H9 (cell line): ENCODE measurements at regions not wholly inside any gene's neighbourhood (a gene's known extent, or its start where the extent isn't known, plus 50 kb on each side); places are given as distances from the start of the nearest gene placed in this dataset.

Experiments
- DNase-seq: peaks from one replicate; pipeline ENCODE4 v3.0.0-alpha.2; 2017
- H2AFZ ChIP-seq: one replicate; pipeline ENCODE4 v1.6.1; 2013; ENCODE audit warnings: mild to moderate bottlenecking, low read length, control low read depth, moderate library complexity
- H2AK5ac ChIP-seq: 2 replicates; pipeline ENCODE4 v1.6.1; 2013; ENCODE audit warnings: low read length, control low read depth, mixed read lengths; ENCODE audit not compliant: insufficient read length
- H2BK120ac ChIP-seq: one replicate; pipeline ENCODE4 v1.6.1; 2013; ENCODE audit warnings: low read depth, mild to moderate bottlenecking, low read length, control low read depth, inconsistent platforms; ENCODE audit not compliant: poor library complexity, severe bottlenecking
- H2BK12ac ChIP-seq: 2 replicates; pipeline ENCODE4 v1.6.1; 2013; ENCODE audit warnings: low read length, control low read depth, mixed read lengths, low read depth; ENCODE audit not compliant: insufficient read length
- H2BK15ac ChIP-seq: 2 replicates; pipeline ENCODE4 v1.6.1; 2013; ENCODE audit warnings: low read depth, low read length, control low read depth
- H2BK20ac ChIP-seq: one replicate; pipeline ENCODE4 v1.6.1; 2013; ENCODE audit warnings: low read depth, mild to moderate bottlenecking, low read length, control low read depth, inconsistent platforms; ENCODE audit not compliant: poor library complexity, severe bottlenecking
- H2BK5ac ChIP-seq: 2 replicates; pipeline ENCODE4 v1.6.1; 2013; ENCODE audit warnings: low read length, control low read depth, mixed read lengths; ENCODE audit not compliant: insufficient read length
- H3K14ac ChIP-seq: 2 replicates; pipeline ENCODE4 v1.6.1; 2013; ENCODE audit warnings: low read length, control low read depth; ENCODE audit not compliant: insufficient read depth
- H3K18ac ChIP-seq: 2 replicates; pipeline ENCODE4 v1.6.1; 2013; ENCODE audit warnings: low read depth, mild to moderate bottlenecking, mixed read lengths, low read length, control low read depth; ENCODE audit not compliant: insufficient read length
- H3K23ac ChIP-seq: 2 replicates; pipeline ENCODE4 v1.6.1; 2013; ENCODE audit warnings: low read length, control low read depth, mixed read lengths, low read depth; ENCODE audit not compliant: insufficient read length
- H3K23me2 ChIP-seq: 2 replicates; pipeline ENCODE4 v1.6.1; 2013; ENCODE audit warnings: low read depth, mild to moderate bottlenecking, mixed read lengths, low read length, control low read depth; ENCODE audit not compliant: insufficient read length, poor library complexity, severe bottlenecking
- H3K27ac ChIP-seq: 2 replicates; pipeline ENCODE4 v1.5.1; 2013; ENCODE audit warnings: low read length, control low read depth, mixed read lengths, low read depth; ENCODE audit not compliant: insufficient read length
- H3K27me3 ChIP-seq: 2 replicates; pipeline ENCODE4 v1.6.1; 2013; ENCODE audit warnings: low read length, control low read depth, inconsistent platforms; ENCODE audit not compliant: insufficient read depth
- H3K4ac ChIP-seq: 2 replicates; pipeline ENCODE4 v1.6.1; 2013; ENCODE audit warnings: low read depth, mild to moderate bottlenecking, control low read depth, inconsistent platforms, low read length, moderate library complexity
- H3K4me1 ChIP-seq: 2 replicates; pipeline ENCODE4 v1.6.1; 2013; ENCODE audit warnings: low read length, control low read depth, inconsistent platforms; ENCODE audit not compliant: insufficient read depth
- H3K4me2 ChIP-seq: 2 replicates; pipeline ENCODE4 v1.6.1; 2013; ENCODE audit warnings: low read length, control low read depth, mixed read lengths; ENCODE audit not compliant: insufficient read length, insufficient read depth
- H3K56ac ChIP-seq: 2 replicates; pipeline ENCODE4 v1.6.1; 2013; ENCODE audit warnings: low read depth, mild to moderate bottlenecking, mixed read lengths, low read length, control low read depth; ENCODE audit not compliant: insufficient read length
- H3K79me1 ChIP-seq: 2 replicates; pipeline ENCODE4 v1.6.1; 2013; ENCODE audit warnings: low read depth, mild to moderate bottlenecking, moderate library complexity, low read length, control low read depth, inconsistent platforms; ENCODE audit not compliant: insufficient read depth, poor library complexity, severe bottlenecking
- H3K79me2 ChIP-seq: 2 replicates; pipeline ENCODE4 v1.6.1; 2013; ENCODE audit warnings: low read length, control low read depth, inconsistent platforms; ENCODE audit not compliant: insufficient read depth
- H3K9ac ChIP-seq: 2 replicates; pipeline ENCODE4 v1.6.1; 2013; ENCODE audit warnings: low read length, control low read depth, mixed read lengths; ENCODE audit not compliant: insufficient read length; ENCODE audit errors: extremely low read depth
- H3K9me3 ChIP-seq: one replicate; pipeline ENCODE4 v1.6.1; 2013; ENCODE audit warnings: low read depth, low read length, inconsistent platforms; ENCODE audit not compliant: control insufficient read depth
- H3T11ph ChIP-seq: one replicate; pipeline ENCODE4 v1.6.1; 2013; ENCODE audit warnings: mild to moderate bottlenecking, low read length, control low read depth, inconsistent platforms
- H4K20me1 ChIP-seq: one replicate; pipeline ENCODE4 v1.6.1; 2013; ENCODE audit not compliant: control insufficient read depth, insufficient read length, insufficient read depth
- H4K5ac ChIP-seq: 2 replicates; pipeline ENCODE4 v1.6.1; 2013; ENCODE audit warnings: low read depth, mild to moderate bottlenecking, mixed read lengths, low read length, control low read depth; ENCODE audit not compliant: insufficient read length
- H4K8ac ChIP-seq: replicated peaks from 2 replicates; pipeline ENCODE4 v1.6.1; 2013; ENCODE audit warnings: low read length, control low read depth, mixed read lengths, low read depth; ENCODE audit not compliant: insufficient read length
- H4K91ac ChIP-seq: 2 replicates; pipeline ENCODE4 v1.6.1; 2013; ENCODE audit warnings: low read depth, mild to moderate bottlenecking, moderate library complexity, mixed read lengths, low read length, control low read depth; ENCODE audit not compliant: insufficient read length
- H3K27ac Mint-ChIP-seq, 3 experiments: 2 replicates in 2 of 3; 3 replicates in 1 of 3; pipeline ENCODE4 v1.8.0; 2020 to 2021; ENCODE audit warnings: mixed read lengths in 3 of 3, mild to moderate bottlenecking in 1 of 3, moderate library complexity in 1 of 3
- H3K27me3 Mint-ChIP-seq: 2 replicates; pipeline ENCODE4 v1.8.0; 2021; ENCODE audit warnings: low read depth, mild to moderate bottlenecking, moderate library complexity, mixed read lengths
- H3K36me3 Mint-ChIP-seq, 3 experiments: 2 replicates in 2 of 3; 3 replicates in 1 of 3; pipeline ENCODE4 v1.8.0; 2020 to 2021; ENCODE audit warnings: low read depth in 3 of 3, mixed read lengths in 3 of 3; ENCODE audit not compliant: insufficient read depth in 1 of 3
- H3K4me1 Mint-ChIP-seq, 2 experiments: 2 replicates each; pipeline ENCODE4 v1.8.0; 2020; ENCODE audit warnings: mixed read lengths in 2 of 2
- H3K4me3 Mint-ChIP-seq, 2 experiments: 2 replicates in 1 of 2; 3 replicates in 1 of 2; pipeline ENCODE4 v1.8.0; 2020 to 2021; ENCODE audit warnings: mild to moderate bottlenecking in 2 of 2, mixed read lengths in 2 of 2, moderate library complexity in 1 of 2
- H3K9me3 Mint-ChIP-seq, 2 experiments: 2 replicates in 1 of 2; 3 replicates in 1 of 2; pipeline ENCODE4 v1.8.0; 2020; ENCODE audit warnings: mild to moderate bottlenecking in 2 of 2, mixed read lengths in 2 of 2, moderate library complexity in 1 of 2
- WGBS: extraction: QIAGEN DNeasy Blood & Tissue Kit; methylation state at CpG from one replicate; pipeline ENCODE4 v1.1.7; 2013; ENCODE audit warnings: missing lambda C conversion rate, low lambda C conversion rate, mixed read lengths; ENCODE audit not compliant: insufficient read length; ENCODE audit errors: extremely low coverage; 5-methylcytosine and 5-hydroxymethylcytosine counted together
- TF ChIP-seq, protein P1 (sequence below): fragments of 200-600 bp; sonication (generic); conservative IDR thresholded peaks from 3 replicates; pipeline ENCODE4 v1.8.0; 2021; ENCODE audit warnings: antibody characterized with exemption, mild to moderate bottlenecking

DNA sequence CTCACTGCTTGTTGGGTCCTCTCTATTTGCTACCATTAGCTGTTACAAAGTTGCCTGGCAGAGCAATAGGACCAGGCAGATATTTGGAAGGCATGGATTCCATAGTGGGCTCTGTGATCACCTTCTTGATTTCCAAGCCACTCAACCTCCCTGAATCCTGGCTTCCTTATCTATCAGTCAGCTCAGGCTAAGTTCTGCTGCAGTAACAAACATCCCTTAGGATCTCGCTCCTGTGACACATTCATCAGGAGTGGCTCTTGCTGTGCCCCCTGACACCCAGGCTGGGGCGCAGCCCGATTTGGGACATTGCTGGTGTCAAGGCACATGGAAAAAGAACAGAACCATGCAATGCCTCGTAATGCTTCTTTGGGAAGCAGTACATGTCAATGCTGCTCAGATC lies 503.9 kb downstream of the TBC1D22A start:
- H3K14ac ChIP-seq: no peak overlapping the region
- H2AK5ac ChIP-seq: no peak overlapping the region
- no peak overlapping the region for H3K23ac ChIP-seq
- no peak overlapping the region for H2BK20ac ChIP-seq
- Mint-ChIP-seq H3K27me3 (peaks cover 2% of the 10 kb centered on the region), H3K27ac (no peak overlapping the region), H3K4me1 (no peaks in the 10 kb centered on the region), H3K4me3 (no peak overlapping the region), H3K9me3 (peaks cover 88 to 94% of the 10 kb centered on the region in 2 experiments), H3K36me3 (peaks cover 0 to 19% (median 6%) of the 10 kb centered on the region in 3 experiments; a peak in 5 of 7 replicates)
- no peak overlapping the region for H3K4ac ChIP-seq
- TF ChIP-seq, protein P1, sequence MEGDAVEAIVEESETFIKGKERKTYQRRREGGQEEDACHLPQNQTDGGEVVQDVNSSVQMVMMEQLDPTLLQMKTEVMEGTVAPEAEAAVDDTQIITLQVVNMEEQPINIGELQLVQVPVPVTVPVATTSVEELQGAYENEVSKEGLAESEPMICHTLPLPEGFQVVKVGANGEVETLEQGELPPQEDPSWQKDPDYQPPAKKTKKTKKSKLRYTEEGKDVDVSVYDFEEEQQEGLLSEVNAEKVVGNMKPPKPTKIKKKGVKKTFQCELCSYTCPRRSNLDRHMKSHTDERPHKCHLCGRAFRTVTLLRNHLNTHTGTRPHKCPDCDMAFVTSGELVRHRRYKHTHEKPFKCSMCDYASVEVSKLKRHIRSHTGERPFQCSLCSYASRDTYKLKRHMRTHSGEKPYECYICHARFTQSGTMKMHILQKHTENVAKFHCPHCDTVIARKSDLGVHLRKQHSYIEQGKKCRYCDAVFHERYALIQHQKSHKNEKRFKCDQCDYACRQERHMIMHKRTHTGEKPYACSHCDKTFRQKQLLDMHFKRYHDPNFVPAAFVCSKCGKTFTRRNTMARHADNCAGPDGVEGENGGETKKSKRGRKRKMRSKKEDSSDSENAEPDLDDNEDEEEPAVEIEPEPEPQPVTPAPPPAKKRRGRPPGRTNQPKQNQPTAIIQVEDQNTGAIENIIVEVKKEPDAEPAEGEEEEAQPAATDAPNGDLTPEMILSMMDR: no peak
- no peak overlapping the region for H2AFZ ChIP-seq
- no peaks in the 10 kb centered on the region for H3K79me2 ChIP-seq
- no peak overlapping the region for H3K27ac ChIP-seq
- H4K91ac ChIP-seq: no peak overlapping the region
- H3K18ac ChIP-seq: no peak overlapping the region
- no peaks in the 10 kb centered on the region for H3K79me1 ChIP-seq
- H3K4me2 ChIP-seq: no peak overlapping the region
- peaks cover 91% of the 10 kb centered on the region for H3K9me3 ChIP-seq
- no peaks in the 10 kb centered on the region for H3K4me1 ChIP-seq
- no peaks in the 10 kb centered on the region for H4K20me1 ChIP-seq
- WGBS: no CpG with 5 or more reads among the region's 4 CpGs
- no peak overlapping the region for H3T11ph ChIP-seq
- H2BK15ac ChIP-seq: no peak overlapping the region
- no peak overlapping the region for H4K8ac ChIP-seq
- no peak for DNase-seq
- H3K9ac ChIP-seq: no peak overlapping the region
- no peak overlapping the region for H4K5ac ChIP-seq
- no peaks in the 10 kb centered on the region for H3K27me3 ChIP-seq
- H2BK120ac ChIP-seq: no peak overlapping the region
- H2BK12ac ChIP-seq: no peak overlapping the region
- no peak overlapping the region for H2BK5ac ChIP-seq
- H3K56ac ChIP-seq: no peak overlapping the region
- H3K23me2 ChIP-seq: no peaks in the 10 kb centered on the region
